ENCODE measurements at regions not wholly inside any gene's neighbourhood (a gene's known extent, or its start where the extent isn't known, plus 50 kb on each side); places are given as distances from the start of the nearest gene placed in this dataset.

DNA sequence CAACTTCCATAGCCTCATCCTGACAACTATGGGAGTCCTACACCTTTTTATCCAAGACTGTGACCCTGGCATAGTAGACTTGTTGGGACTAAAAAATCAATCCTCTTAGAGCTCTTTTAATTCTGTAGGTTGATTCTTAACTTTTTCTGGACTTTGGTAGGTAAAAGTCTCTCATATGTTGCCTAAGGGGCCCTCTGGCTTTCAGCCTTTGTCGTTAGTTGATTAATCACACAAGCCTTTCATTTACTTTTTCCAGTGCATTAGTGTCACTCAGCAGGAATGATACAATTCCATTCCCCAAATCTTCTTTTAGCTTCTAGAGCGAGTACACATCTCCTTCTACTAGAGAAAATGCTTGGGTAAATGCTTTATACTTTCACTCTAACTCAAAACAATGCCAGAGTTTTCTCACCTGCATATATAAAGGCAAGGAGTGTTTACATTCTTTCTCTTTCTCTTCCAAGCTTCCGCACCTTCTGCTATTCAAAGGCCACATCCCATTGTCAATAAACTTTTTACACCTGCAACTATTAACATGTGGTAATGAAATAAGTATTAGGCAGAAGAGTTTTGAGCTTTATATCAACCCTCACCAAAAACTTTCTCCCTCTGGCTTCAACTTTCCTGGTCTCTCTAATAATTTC is 516.6 kb downstream of the FAM181B start:
- no peak overlapping the region for H3K4me3 ChIP-seq (replicated peaks; ENCODE audit: low read depth, low read length)
- no peak for DNase-seq (ENCODE audit: low read depth)
- TF ChIP-seq, protein P1, sequence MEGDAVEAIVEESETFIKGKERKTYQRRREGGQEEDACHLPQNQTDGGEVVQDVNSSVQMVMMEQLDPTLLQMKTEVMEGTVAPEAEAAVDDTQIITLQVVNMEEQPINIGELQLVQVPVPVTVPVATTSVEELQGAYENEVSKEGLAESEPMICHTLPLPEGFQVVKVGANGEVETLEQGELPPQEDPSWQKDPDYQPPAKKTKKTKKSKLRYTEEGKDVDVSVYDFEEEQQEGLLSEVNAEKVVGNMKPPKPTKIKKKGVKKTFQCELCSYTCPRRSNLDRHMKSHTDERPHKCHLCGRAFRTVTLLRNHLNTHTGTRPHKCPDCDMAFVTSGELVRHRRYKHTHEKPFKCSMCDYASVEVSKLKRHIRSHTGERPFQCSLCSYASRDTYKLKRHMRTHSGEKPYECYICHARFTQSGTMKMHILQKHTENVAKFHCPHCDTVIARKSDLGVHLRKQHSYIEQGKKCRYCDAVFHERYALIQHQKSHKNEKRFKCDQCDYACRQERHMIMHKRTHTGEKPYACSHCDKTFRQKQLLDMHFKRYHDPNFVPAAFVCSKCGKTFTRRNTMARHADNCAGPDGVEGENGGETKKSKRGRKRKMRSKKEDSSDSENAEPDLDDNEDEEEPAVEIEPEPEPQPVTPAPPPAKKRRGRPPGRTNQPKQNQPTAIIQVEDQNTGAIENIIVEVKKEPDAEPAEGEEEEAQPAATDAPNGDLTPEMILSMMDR (IDR thresholded peaks at IDR 0.05; ENCODE audit: low read length, missing control alignments): no peak

DNA sequence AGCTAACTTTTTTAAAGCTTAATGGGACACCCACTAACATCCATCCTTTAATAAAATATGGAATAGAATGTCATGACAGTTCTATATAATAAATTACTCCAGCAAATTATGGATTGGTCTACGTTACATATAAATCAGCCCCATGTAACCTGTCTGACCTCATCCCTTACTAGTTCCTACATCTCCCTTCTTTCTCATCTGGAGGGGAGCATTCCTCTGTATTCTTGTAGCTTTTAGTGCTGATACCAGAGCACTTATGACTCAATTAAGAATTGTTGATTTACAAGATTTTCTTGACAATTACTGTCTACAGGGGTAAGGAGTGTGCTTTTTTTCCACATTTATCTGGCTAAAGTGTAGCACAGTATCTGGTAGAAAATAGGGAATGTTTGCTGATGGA is 523.7 kb downstream of the FAM181B start:
- H3K4me3 ChIP-seq (replicated peaks; ENCODE audit: low read depth, low read length): no peak overlapping the region
- TF ChIP-seq, protein P1 (IDR thresholded peaks at IDR 0.05; ENCODE audit: low read length, missing control alignments): no peak
- DNase-seq (ENCODE audit: low read depth): no peak

- no peak overlapping the region for H3K4me3 ChIP-seq (replicated peaks; ENCODE audit: low read depth, low read length)
- TF ChIP-seq, protein P1 (IDR thresholded peaks at IDR 0.05; ENCODE audit: low read length, missing control alignments): no peak
- DNase-seq (ENCODE audit: low read depth): no peak
Observed at GRCh38 chr11:82195283-82195682, 538.4 kb downstream of the FAM181B start.

GRCh38 chr11:82194521-82194920 is 539.1 kb downstream of the FAM181B start:
- H3K4me3 ChIP-seq (replicated peaks; ENCODE audit: low read depth, low read length): no peak overlapping the region
- TF ChIP-seq, protein P1 (IDR thresholded peaks at IDR 0.05; ENCODE audit: low read length, missing control alignments): no peak
- no peak for DNase-seq (ENCODE audit: low read depth)

DNA sequence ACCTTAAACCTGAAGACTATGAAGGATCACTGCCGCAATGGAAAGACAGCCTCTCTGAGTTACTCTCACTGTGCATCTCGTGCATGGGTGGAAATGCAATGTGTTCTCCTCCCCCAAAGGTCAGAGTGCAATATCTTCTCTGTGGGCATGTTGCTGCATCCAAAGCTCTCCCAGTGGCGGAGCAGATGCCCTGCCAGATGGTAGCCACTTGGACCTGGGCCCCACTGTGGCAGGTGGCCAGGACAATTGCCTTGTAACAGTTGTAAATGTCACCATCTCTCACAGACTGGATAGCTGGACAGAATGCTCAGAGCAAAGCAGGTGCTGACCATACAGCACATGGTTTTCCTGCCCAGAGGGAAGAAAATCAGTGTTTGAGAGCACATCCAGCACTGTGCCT is 542.0 kb downstream of the FAM181B start:
- TF ChIP-seq, protein P1 (IDR thresholded peaks at IDR 0.05; ENCODE audit: low read length, missing control alignments): no peak
- no peak overlapping the region for H3K4me3 ChIP-seq (replicated peaks; ENCODE audit: low read depth, low read length)
- DNase-seq (ENCODE audit: low read depth): no peak

DNA sequence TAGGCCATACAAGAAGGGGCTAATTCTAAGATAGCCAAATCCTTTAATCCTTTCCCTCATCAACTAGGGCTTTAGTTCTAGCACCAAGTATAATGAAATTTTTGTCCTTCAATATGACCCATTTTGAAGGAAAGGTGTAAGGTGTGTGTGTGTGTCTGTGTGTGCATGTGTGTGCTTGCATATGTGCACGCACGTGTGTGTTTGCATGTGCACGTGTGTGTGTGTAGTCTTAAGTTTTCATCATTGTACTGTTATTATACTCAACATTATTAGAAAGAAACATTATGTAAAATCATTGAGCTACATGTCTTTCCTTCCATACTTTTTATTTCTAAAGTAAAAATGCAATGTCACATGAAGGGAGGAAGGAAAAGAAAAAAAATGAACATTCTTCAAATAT is 547.7 kb downstream of the FAM181B start:
- no peak for DNase-seq (ENCODE audit: low read depth)
- TF ChIP-seq, protein P1 (IDR thresholded peaks at IDR 0.05; ENCODE audit: low read length, missing control alignments): no peak
- no peak overlapping the region for H3K4me3 ChIP-seq (replicated peaks; ENCODE audit: low read depth, low read length)

DNA sequence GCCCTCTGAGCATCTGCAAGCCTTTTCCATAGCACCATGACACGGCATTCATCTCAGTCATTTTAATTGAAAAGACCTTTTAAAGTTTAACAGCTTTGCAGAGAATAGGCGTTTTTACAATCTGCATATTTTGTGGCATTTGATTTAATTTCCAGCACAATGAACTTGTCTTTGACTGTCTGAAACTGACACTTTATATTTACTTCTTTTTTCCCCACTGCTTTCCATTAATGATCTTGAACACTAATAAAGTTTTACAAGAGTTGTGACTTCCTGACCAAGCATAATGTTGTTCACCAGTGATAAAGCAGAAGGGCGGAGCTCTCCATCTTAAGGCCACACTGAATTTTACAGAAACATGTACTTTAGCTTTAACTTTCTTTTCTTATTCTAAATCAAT is 548.7 kb downstream of the FAM181B start:
- H3K4me3 ChIP-seq (replicated peaks; ENCODE audit: low read depth, low read length): no peak overlapping the region
- no peak for DNase-seq (ENCODE audit: low read depth)
- TF ChIP-seq, protein P1 (IDR thresholded peaks at IDR 0.05; ENCODE audit: low read length, missing control alignments): no peak
